ENCODE measurements at regions not wholly inside any gene's neighbourhood (a gene's known extent, or its start where the extent isn't known, plus 50 kb on each side); places are given as distances from the start of the nearest gene placed in this dataset.

DNA sequence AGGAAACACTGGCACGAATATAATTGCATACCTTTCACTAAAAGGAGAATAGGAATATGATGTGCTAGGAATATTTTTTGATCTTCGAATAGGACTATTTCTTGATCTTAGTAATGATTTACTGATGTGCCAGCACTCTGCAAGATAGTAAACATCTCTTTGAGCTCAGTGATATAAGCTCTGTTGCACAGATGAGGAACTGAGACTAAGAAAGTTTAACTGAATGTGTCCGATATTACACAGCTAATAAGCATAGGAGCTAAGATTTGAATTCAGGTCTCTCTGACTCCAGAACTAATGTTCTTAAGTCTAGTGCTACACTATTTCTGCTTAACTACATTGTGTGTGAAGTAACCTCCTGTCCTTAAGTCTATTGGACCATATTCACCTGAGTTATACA, 98.4 kb upstream of the PTPRZ1 start:
- Histone ChIP-seq H3K27ac (ENCODE audit: control insufficient read depth, insufficient read depth, low read length) (no peak overlapping the region), H3K4me1 (ENCODE audit: control insufficient read depth, extremely low read depth, insufficient read depth, low read length) (peaks cover 5% of the 10 kb centered on the region), H3K9me3 (ENCODE audit: control insufficient read depth, low read depth, low read length) (no peaks in the 10 kb centered on the region), H4K20me1 (ENCODE audit: control insufficient read depth, extremely low read depth, insufficient read depth, low read length) (no peaks in the 10 kb centered on the region), H3K4me3 (ENCODE audit: control insufficient read depth in 2 of 3, extremely low read depth in 1 of 3, insufficient read depth in 2 of 3, low read depth in 1 of 3, low read length in 3 of 3) (no peak overlapping the region), H2AFZ (ENCODE audit: control insufficient read depth, low read length) (no peak overlapping the region), H3K9me1 (ENCODE audit: control insufficient read depth, extremely low read depth, insufficient read depth, low read length) (no peaks in the 10 kb centered on the region), H3K9ac (ENCODE audit: control insufficient read depth, extremely low read depth, insufficient read depth, low read length) (no peak overlapping the region), H3K27me3 (ENCODE audit: control insufficient read depth, extremely low read depth, insufficient read depth, low read length) (no peaks in the 10 kb centered on the region), H3K4me2 (ENCODE audit: control insufficient read depth, extremely low read depth, insufficient read depth, low read depth, low read length) (no peak overlapping the region), H3K79me2 (ENCODE audit: control insufficient read depth, insufficient read depth, low read length) (no peaks in the 10 kb centered on the region), H3K36me3 (ENCODE audit: control insufficient read depth in 2 of 2, extremely low read depth in 1 of 2, insufficient read depth in 2 of 2, low read length in 2 of 2) (no peaks in the 10 kb centered on the region)
- dilution Hi-C loops (cut with MboI; ENCODE audit: extremely low pct_ligation_motif_present, low sequenced_read_pairs), result no loop called here
- no peak for DNase-seq (ENCODE audit: low read depth, low spot score)
- FAIRE-seq, result no peak
- no peak for TF ChIP-seq EZH2 (IDR thresholded peaks at IDR 0.05; ENCODE audit: low read length)
- TF ChIP-seq CTCF (optimal IDR thresholded peaks at IDR 0.05 in 1 of 3, IDR thresholded peaks at IDR 0.05 in 1 of 3, conservative IDR thresholded peaks at IDR 0.05 in 1 of 3; ENCODE audit: extremely low read depth in 1 of 3, insufficient read depth in 2 of 3, low read length in 3 of 3), result no peak

DNA sequence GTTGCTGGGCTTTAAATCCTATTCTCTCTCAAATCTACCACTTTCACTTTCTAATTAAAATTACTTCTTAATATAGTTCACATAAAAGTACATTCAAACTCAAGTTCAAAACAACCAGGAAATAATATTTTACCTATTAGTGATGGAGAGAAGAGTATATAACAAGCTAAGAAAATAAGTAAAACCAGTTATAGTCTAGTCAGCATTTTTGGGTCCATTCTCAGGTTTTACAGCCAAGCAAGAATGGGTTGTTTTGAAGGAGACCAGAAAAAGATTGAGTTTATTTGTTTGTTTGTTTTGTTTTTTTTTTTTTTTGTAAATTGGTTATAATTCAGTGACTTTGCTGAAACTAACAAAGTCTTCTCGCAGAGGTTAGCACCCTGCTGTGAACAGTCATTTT, 106.3 kb upstream of the PTPRZ1 start:
- no peak overlapping the region for H2AFZ ChIP-seq (ENCODE audit: control insufficient read depth, low read length)
- H3K27ac ChIP-seq (ENCODE audit: control insufficient read depth, insufficient read depth, low read length), result no peak overlapping the region
- peaks cover 8% of the 10 kb centered on the region for H3K4me1 ChIP-seq (ENCODE audit: control insufficient read depth, extremely low read depth, insufficient read depth, low read length)
- no peak for FAIRE-seq
- H3K9me3 ChIP-seq (ENCODE audit: control insufficient read depth, low read depth, low read length), result no peaks in the 10 kb centered on the region
- H3K36me3 ChIP-seq (ENCODE audit: control insufficient read depth in 2 of 2, extremely low read depth in 1 of 2, insufficient read depth in 2 of 2, low read length in 2 of 2), result no peaks in the 10 kb centered on the region
- H3K4me3 ChIP-seq (ENCODE audit: control insufficient read depth in 2 of 3, extremely low read depth in 1 of 3, insufficient read depth in 2 of 3, low read depth in 1 of 3, low read length in 3 of 3), result no peak overlapping the region
- no peak for DNase-seq (ENCODE audit: low read depth, low spot score)
- no peak overlapping the region for H3K9ac ChIP-seq (ENCODE audit: control insufficient read depth, extremely low read depth, insufficient read depth, low read length)
- dilution Hi-C loops (cut with MboI; ENCODE audit: extremely low pct_ligation_motif_present, low sequenced_read_pairs), result no loop called here
- H3K79me2 ChIP-seq (ENCODE audit: control insufficient read depth, insufficient read depth, low read length), result no peaks in the 10 kb centered on the region
- H4K20me1 ChIP-seq (ENCODE audit: control insufficient read depth, extremely low read depth, insufficient read depth, low read length), result no peaks in the 10 kb centered on the region
- no peaks in the 10 kb centered on the region for H3K9me1 ChIP-seq (ENCODE audit: control insufficient read depth, extremely low read depth, insufficient read depth, low read length)
- H3K4me2 ChIP-seq (ENCODE audit: control insufficient read depth, extremely low read depth, insufficient read depth, low read depth, low read length), result no peak overlapping the region
- no peaks in the 10 kb centered on the region for H3K27me3 ChIP-seq (ENCODE audit: control insufficient read depth, extremely low read depth, insufficient read depth, low read length)
- TF ChIP-seq CTCF (optimal IDR thresholded peaks at IDR 0.05 in 1 of 3, IDR thresholded peaks at IDR 0.05 in 1 of 3, conservative IDR thresholded peaks at IDR 0.05 in 1 of 3; ENCODE audit: extremely low read depth in 1 of 3, insufficient read depth in 2 of 3, low read length in 3 of 3), result no peak
- no peak for TF ChIP-seq EZH2 (IDR thresholded peaks at IDR 0.05; ENCODE audit: low read length)

Data from keratinocyte (primary cell).